Tibial artery (tissue), 4 donors: ENCODE measurements at regions not wholly inside any gene's neighbourhood (a gene's known extent, or its start where the extent isn't known, plus 50 kb on each side); places are given as distances from the start of the nearest gene placed in this dataset.

Experiments
- DNase-seq, 2 donors: peaks; one replicate each; pipeline ENCODE4 v3.0.0-alpha.2; 2019
- H3K27ac ChIP-seq, 2 donors: fragments of 200-600 bp; sonication (generic) in 1 of 2; 1 replicate in 1 of 2; 2 replicates in 1 of 2; pipeline ENCODE4 v1.5.1; 2018 to 2019; ENCODE audit warnings: mild to moderate bottlenecking in 1 of 2
- H3K27me3 ChIP-seq, 2 donors: fragments of 200-600 bp; sonication (generic) in 1 of 2; one replicate each; pipeline versions ENCODE4 v1.5.1 to v1.6.0; 2016 to 2019
- H3K36me3 ChIP-seq, 3 donors: fragments of 200-600 bp; sonication (generic) in 2 of 3; one replicate each; pipeline ENCODE4 v1.5.1; 2016 to 2019; ENCODE audit warnings: mild to moderate bottlenecking in 2 of 3
- H3K4me1 ChIP-seq, 4 donors: fragments of 200-600 bp; sonication (generic) in 2 of 4; 1 replicate in 3 of 4; 2 replicates in 1 of 4; pipeline ENCODE4 v1.5.1; 2016 to 2019
- H3K4me3 ChIP-seq, 2 donors: fragments of 200-600 bp; sonication (generic) in 1 of 2; 1 replicate in 1 of 2; 2 replicates in 1 of 2; pipeline ENCODE4 v1.5.1; 2018 to 2019; ENCODE audit warnings: mild to moderate bottlenecking in 2 of 2
- H3K9me3 ChIP-seq, 3 donors: fragments of 200-600 bp; sonication (generic) in 1 of 3; one replicate each; pipeline ENCODE4 v1.5.1; 2016 to 2019
- intact Hi-C: fragments of 100-400 bp; cut with DNase I; formaldehyde crosslinking; loops from one replicate; pipeline ENCODE4 v1.15.0; 2023; ENCODE audit warnings: low total_unique reads
- TF ChIP-seq, protein P1 (sequence below), 2 experiments: fragments of 200-600 bp in 1 of 2; fragments of 450-650 bp in 1 of 2; IDR thresholded peaks; one replicate each; pipeline ENCODE4 v1.5.1; 2017 to 2019; ENCODE audit warnings: antibody characterized with exemption in 2 of 2, mild to moderate bottlenecking in 1 of 2, moderate library complexity in 1 of 2

DNA sequence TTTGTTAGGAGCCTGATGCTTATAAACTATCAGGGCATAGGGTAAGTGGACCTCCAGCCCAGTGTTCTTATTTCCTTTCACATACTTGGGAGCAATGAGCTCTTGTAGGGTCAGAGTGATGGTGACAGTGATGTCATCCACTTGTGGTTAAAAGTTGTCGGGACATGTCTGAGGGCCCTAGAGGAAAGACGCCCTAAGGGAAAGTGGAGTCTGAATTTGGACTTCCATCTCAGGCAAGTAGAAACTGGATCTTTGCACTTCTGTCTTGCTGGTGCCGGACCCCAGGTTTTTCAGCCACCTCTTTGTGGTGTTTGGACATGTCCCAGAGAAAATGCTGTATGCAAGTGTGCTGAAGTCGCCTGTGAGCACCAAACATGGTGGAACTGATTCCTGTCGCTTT lies 900.5 kb downstream of the C6orf118 start:
- H3K9me3 ChIP-seq: no peaks in the 10 kb centered on the region
- DNase-seq: no peak
- intact Hi-C loops: no loop called here
- H3K4me1 ChIP-seq: no peaks in the 10 kb centered on the region
- H3K36me3 ChIP-seq: no peaks in the 10 kb centered on the region
- no peak overlapping the region for H3K4me3 ChIP-seq
- no peak overlapping the region for H3K27ac ChIP-seq
- no peaks in the 10 kb centered on the region for H3K27me3 ChIP-seq
- TF ChIP-seq, protein P1, sequence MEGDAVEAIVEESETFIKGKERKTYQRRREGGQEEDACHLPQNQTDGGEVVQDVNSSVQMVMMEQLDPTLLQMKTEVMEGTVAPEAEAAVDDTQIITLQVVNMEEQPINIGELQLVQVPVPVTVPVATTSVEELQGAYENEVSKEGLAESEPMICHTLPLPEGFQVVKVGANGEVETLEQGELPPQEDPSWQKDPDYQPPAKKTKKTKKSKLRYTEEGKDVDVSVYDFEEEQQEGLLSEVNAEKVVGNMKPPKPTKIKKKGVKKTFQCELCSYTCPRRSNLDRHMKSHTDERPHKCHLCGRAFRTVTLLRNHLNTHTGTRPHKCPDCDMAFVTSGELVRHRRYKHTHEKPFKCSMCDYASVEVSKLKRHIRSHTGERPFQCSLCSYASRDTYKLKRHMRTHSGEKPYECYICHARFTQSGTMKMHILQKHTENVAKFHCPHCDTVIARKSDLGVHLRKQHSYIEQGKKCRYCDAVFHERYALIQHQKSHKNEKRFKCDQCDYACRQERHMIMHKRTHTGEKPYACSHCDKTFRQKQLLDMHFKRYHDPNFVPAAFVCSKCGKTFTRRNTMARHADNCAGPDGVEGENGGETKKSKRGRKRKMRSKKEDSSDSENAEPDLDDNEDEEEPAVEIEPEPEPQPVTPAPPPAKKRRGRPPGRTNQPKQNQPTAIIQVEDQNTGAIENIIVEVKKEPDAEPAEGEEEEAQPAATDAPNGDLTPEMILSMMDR (IDR thresholded peaks at IDR 0.05): no peak

DNA sequence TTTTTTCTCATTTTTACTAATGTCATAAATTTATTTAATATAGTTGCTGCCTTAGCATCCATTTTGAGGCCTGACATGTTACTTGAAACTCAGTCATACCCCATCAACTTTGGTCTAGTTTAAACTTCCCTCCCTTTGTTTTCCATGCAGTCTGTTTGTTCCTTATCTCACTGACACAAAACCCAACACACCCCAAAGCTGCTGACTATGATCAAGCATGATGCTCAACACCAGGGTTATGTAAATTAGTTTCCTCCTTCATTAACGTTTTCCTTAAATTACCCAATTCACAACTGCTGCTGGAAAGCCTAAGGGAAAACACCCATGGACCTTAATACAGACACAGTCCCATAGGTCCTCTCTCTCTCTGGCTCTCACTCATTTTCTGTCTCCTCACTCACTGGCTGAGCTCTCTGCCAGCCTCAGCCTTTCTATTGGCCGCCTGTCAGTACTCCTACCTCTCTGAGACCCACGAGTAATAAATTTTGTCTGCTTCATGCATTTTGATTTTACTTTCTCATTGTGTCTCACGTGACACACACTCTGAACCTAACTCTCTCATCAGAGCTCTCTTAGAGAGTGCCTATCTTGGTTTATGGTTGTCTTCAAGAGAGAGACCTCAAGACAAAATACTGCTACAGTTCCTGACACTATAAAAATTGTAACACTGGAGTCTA lies 904.5 kb downstream of the C6orf118 start:
- H3K4me1 ChIP-seq: no peaks in the 10 kb centered on the region
- H3K4me3 ChIP-seq: no peak overlapping the region
- H3K36me3 ChIP-seq: no peaks in the 10 kb centered on the region
- TF ChIP-seq, protein P1 (IDR thresholded peaks at IDR 0.05): no peak
- no peak for DNase-seq
- H3K9me3 ChIP-seq: no peaks in the 10 kb centered on the region
- intact Hi-C loops: no loop called here
- no peak overlapping the region for H3K27ac ChIP-seq
- no peaks in the 10 kb centered on the region for H3K27me3 ChIP-seq

DNA sequence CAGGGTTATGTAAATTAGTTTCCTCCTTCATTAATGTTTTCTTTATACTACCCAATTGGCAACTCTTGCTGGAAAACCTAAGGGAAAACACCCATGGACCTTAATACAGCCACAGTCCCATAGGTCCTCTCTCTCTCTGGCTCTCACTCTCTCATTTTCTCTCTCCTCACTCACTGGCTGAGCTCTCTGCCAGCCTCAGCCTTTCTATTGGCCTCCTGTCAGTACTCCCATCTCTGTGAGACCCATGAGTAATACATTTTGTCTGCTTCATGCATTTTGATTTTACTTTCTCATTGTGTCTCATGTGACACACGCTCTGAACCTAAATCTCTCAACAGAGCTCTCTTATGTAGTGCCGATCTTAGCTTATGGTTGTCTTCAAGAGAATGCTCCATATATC lies 907.5 kb downstream of the C6orf118 start:
- no peak for DNase-seq
- intact Hi-C loops: no loop called here
- no peaks in the 10 kb centered on the region for H3K4me1 ChIP-seq
- H3K9me3 ChIP-seq: no peaks in the 10 kb centered on the region
- H3K36me3 ChIP-seq: no peaks in the 10 kb centered on the region
- no peak overlapping the region for H3K4me3 ChIP-seq
- no peaks in the 10 kb centered on the region for H3K27me3 ChIP-seq
- H3K27ac ChIP-seq: no peak overlapping the region
- TF ChIP-seq, protein P1 (IDR thresholded peaks at IDR 0.05): no peak

DNA sequence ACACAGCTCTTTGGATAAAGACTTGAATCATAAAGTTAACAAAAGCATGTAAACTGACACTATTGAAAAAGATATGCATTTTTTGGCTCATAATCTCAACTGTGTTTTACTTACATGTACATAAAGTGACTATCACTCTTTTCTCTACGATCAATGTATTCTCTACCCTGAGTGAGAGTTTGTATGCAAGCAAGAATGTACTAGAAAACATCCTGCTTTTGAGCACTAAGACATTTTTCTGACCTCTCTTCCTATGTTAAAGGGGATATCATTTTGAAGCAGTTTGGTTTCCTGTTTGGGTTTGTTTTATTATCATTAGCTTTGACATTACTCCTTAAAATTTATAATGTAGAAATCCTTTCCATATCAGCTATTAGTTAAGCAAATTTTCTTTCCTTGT lies 910.8 kb downstream of the C6orf118 start:
- H3K4me3 ChIP-seq: no peak overlapping the region
- H3K4me1 ChIP-seq: no peaks in the 10 kb centered on the region
- no peaks in the 10 kb centered on the region for H3K9me3 ChIP-seq
- no peak overlapping the region for H3K27ac ChIP-seq
- no peaks in the 10 kb centered on the region for H3K36me3 ChIP-seq
- intact Hi-C loops: no loop called here
- H3K27me3 ChIP-seq: no peaks in the 10 kb centered on the region
- TF ChIP-seq, protein P1 (IDR thresholded peaks at IDR 0.05): no peak
- no peak for DNase-seq

DNA sequence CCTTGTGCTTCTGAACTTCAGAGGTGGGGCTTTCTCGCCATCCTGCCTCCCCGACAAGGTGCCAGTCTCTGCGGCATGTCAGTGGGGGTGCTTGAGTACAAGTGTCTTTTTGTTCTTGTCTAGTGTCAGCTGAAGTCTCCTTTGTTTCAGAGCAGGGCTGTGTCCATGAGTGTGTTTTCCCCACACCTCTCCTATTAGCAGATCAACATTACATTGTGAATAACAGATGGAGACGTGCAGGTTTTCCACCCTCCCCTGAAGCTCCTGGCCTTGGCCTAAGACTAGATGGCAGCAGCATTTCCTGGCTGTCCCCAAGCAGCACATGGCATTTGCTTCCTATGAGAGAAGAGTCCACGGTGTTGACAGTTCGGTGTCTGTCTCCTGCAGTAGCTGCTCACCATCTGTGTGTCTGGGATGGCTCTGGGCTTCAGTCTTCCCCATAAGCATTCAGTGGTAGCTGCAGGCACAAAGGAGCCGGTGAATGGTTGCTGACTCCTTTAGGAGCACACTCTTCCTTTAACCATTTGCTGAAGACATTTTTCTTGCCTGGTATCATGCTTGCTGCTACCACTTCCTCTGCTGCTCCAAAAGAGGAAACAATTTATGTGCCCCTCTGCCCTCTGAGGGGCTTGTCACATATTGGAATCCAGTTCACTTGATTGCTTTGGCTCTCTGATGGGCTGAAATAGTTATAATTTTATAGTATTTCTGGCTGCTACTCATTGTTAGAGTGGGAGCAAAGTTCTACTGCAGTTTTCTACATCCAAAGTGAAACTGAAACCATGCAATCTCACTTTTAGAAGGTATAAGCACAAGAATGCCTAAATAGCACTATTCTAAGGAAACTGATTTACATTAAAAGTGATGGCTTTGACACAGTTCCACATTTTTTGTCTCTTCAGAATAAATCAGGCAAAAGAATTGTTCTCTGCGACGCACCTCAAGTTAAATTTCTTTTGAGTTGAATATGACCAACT lies 913.0 kb downstream of the C6orf118 start:
- H3K4me1 ChIP-seq: no peaks in the 10 kb centered on the region
- H3K27ac ChIP-seq: no peak overlapping the region
- TF ChIP-seq, protein P1 (IDR thresholded peaks at IDR 0.05): no peak
- peak overlapping the region in 1 of 2 donors; percentile 2 for H3K4me3 ChIP-seq
- H3K27me3 ChIP-seq: no peaks in the 10 kb centered on the region
- H3K36me3 ChIP-seq: no peaks in the 10 kb centered on the region
- DNase-seq: no peak
- intact Hi-C loops: no loop called here
- H3K9me3 ChIP-seq: no peaks in the 10 kb centered on the region
